GM10266 (cell line): ENCODE measurements at regions not wholly inside any gene's neighbourhood (a gene's known extent, or its start where the extent isn't known, plus 50 kb on each side); places are given as distances from the start of the nearest gene placed in this dataset.

Experiments
- DNase-seq: peaks from one replicate; pipeline ENCODE4 v3.0.0; 2012; ENCODE audit errors: extremely low spot score
- CTCF ChIP-seq: IDR thresholded peaks from 2 replicates; pipeline ENCODE4 v1.5.1; 2012; ENCODE audit warnings: mild to moderate bottlenecking, low read depth; ENCODE audit not compliant: control insufficient read depth, insufficient read depth; ENCODE audit errors: missing control alignments

DNA sequence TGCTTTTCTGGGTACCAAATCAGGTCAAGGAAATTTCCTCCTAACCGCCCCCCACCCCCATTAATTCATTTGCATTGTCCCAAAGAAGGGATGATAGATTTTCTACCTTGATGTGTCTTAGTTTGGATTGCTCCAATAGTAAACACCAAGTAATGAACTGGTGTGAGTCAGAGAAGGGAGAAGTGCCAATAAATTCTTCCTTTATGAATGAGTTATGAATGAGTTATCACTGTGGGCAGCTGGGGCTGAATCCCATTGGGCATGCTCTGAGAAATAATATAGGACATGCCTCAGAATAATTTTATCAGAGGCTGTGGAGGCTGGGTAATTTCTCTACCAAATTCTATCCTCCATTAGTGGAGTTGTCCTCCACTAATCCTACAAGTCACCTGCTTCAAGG, 277.9 kb upstream of the FLRT2 start:
- TF ChIP-seq CTCF, result no peak
- no peak for DNase-seq

GRCh38 chr14:85254711-85255110, 275.2 kb upstream of the FLRT2 start:
- DNase-seq, result no peak
- no peak for TF ChIP-seq CTCF

- DNase-seq, result no peak
- TF ChIP-seq CTCF, result no peak
These were observed 272.7 kb upstream of the FLRT2 start for GRCh38 chr14:85257287-85257686.

DNA sequence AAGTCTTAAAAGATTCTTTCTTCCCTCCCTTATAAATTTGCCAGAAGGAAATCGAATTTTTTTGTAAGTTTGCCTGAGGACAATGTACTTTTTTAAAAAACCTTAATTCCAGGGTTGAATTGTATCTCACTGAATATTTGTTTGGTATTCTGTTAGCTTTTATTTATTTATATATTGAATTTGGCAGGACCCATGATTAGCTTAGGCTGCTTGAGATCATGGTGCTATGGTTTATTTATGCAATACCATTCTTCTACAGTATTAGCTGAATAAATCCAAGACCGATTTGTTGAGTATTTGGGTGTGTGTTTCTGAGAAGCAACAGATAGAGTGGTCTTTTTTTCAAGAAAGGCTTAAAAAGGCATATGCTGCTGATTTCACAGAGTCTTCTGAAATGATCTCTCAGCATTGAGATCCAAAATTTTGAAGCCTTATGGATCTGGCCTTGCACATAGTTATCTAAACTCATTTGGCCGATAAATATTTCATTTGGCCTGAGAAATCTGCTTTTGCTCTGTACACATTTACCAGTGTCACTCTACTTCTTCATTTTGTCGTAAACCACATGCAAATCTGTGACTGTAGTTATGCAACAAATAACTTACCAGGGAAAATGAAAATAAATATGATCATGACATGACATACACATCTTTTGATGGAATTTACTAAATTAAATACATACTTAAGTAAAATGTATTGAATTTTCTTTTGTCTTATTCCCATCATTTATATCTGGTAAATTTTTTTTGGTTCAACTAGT, 265.8 kb upstream of the FLRT2 start:
- TF ChIP-seq CTCF, result no peak
- DNase-seq, result no peak

DNA sequence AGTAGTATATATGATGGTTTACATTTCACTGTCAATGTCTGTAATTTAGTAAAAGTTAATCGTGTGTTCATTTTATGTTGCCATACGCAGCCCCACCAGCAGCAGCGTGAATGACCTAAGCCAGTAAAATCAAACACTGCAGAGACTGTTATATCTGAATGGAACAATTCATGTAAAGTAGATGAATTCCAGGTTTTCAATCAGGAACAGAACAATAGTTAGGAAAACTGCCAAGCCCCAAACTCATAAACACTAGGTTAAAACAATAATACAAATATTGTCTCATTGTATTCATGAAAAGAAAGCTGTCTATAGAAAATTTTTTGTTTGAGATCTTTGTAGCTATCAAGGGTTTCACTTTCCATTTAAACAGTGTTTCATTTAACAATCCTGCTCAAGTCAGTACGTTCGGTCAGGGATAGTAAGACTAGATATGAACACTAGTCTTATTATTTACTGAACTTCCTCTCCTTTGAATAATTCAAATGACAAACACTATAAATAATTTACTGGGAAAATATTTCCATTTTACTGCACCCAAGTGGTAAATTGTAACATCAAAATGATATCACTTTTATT, 256.8 kb upstream of the FLRT2 start:
- TF ChIP-seq CTCF, result no peak

GRCh38 chr14:85273952-85274351, 256.0 kb upstream of the FLRT2 start:
- DNase-seq, result no peak

More for the DNA sequence above, 256.8 kb upstream of the FLRT2 start:
- no peak for DNase-seq

More at GRCh38 chr14:85273952-85274351, 256.0 kb upstream of the FLRT2 start:
- no peak for TF ChIP-seq CTCF
